T-helper 2 cell treated with Interferon-gamma antibody and Interleukin-4, amounts not matched to agents 5 μg/mL and 100 μg/mL, for 36 hours (primary cell): ENCODE measurements at regions not wholly inside any gene's neighbourhood (a gene's known extent, or its start where the extent isn't known, plus 50 kb on each side); places are given as distances from the start of the nearest gene placed in this dataset.

Experiments
- DNase-seq: peaks from one replicate; pipeline ENCODE4 v3.0.0; 2021; ENCODE audit warnings: low spot score
- H3K27ac Mint-ChIP-seq: one replicate; pipeline ENCODE4 v1.8.0; 2021; ENCODE audit warnings: mild to moderate bottlenecking, mixed read lengths
- H3K27me3 Mint-ChIP-seq: one replicate; pipeline ENCODE4 v1.8.0; 2021; ENCODE audit warnings: low read depth, mixed read lengths
- H3K36me3 Mint-ChIP-seq: one replicate; pipeline ENCODE4 v1.8.0; 2021; ENCODE audit warnings: low read depth, mixed read lengths
- H3K4me1 Mint-ChIP-seq: one replicate; pipeline ENCODE4 v1.8.0; 2021; ENCODE audit warnings: low read depth, mixed read lengths
- H3K4me3 Mint-ChIP-seq: one replicate; pipeline ENCODE4 v1.8.0; 2022; ENCODE audit warnings: mild to moderate bottlenecking, moderate library complexity, mixed read lengths
- H3K9me3 Mint-ChIP-seq: one replicate; pipeline ENCODE4 v1.8.0; 2021; ENCODE audit warnings: mixed read lengths

GRCh38 chr5:109917154-109917546, 227.4 kb downstream of the MAN2A1 start:
- Mint-ChIP-seq H3K4me1 (peaks cover 5% of the 10 kb centered on the region), H3K36me3 (no peaks in the 10 kb centered on the region), H3K4me3 (no peak overlapping the region), H3K27me3 (no peaks in the 10 kb centered on the region), H3K9me3 (no peaks in the 10 kb centered on the region), H3K27ac (no peak overlapping the region)
- no peak for DNase-seq

- no peak for DNase-seq
- H3K27ac Mint-ChIP-seq: no peak overlapping the region
- peaks cover 5% of the 10 kb centered on the region for H3K4me1 Mint-ChIP-seq
- no peak overlapping the region for H3K4me3 Mint-ChIP-seq
- no peaks in the 10 kb centered on the region for H3K36me3 Mint-ChIP-seq
- no peaks in the 10 kb centered on the region for H3K9me3 Mint-ChIP-seq
- H3K27me3 Mint-ChIP-seq: no peaks in the 10 kb centered on the region
Observed at GRCh38 chr5:109917966-109918365, 228.2 kb downstream of the MAN2A1 start.

GRCh38 chr5:109920736-109921135, 231.0 kb downstream of the MAN2A1 start:
- Mint-ChIP-seq H3K4me3 (no peak overlapping the region), H3K36me3 (peaks cover 1% of the 10 kb centered on the region), H3K27ac (no peak overlapping the region), H3K27me3 (no peaks in the 10 kb centered on the region), H3K4me1 (peaks cover 5% of the 10 kb centered on the region), H3K9me3 (no peaks in the 10 kb centered on the region)
- no peak for DNase-seq

GRCh38 chr5:109921735-109922380, 232.1 kb downstream of the MAN2A1 start:
- no peaks in the 10 kb centered on the region for H3K27me3 Mint-ChIP-seq
- H3K27ac Mint-ChIP-seq: peak overlapping the region; percentile 72
- DNase-seq: no peak
- peaks cover 5% of the 10 kb centered on the region for H3K4me1 Mint-ChIP-seq
- peak overlapping the region; percentile 61 for H3K4me3 Mint-ChIP-seq
- H3K36me3 Mint-ChIP-seq: peaks cover 1% of the 10 kb centered on the region
- H3K9me3 Mint-ChIP-seq: no peaks in the 10 kb centered on the region

GRCh38 chr5:109922381-109922995, 232.8 kb downstream of the MAN2A1 start:
- Mint-ChIP-seq H3K27ac (peak overlapping the region; percentile 72), H3K27me3 (no peaks in the 10 kb centered on the region), H3K4me3 (peak overlapping the region; percentile 34), H3K36me3 (peaks cover 1% of the 10 kb centered on the region), H3K9me3 (no peaks in the 10 kb centered on the region), H3K4me1 (peaks cover 5% of the 10 kb centered on the region)
- DNase-seq: no peak

- Mint-ChIP-seq H3K4me1 (peaks cover 5% of the 10 kb centered on the region), H3K4me3 (no peak overlapping the region)
- DNase-seq: no peak
Observed at GRCh38 chr5:109923205-109923604, 233.5 kb downstream of the MAN2A1 start.

GRCh38 chr5:109924237-109925107, 234.7 kb downstream of the MAN2A1 start:
- Mint-ChIP-seq H3K27ac (no peak overlapping the region), H3K27me3 (no peaks in the 10 kb centered on the region), H3K9me3 (no peaks in the 10 kb centered on the region), H3K4me1 (peaks cover 5% of the 10 kb centered on the region), H3K4me3 (no peak overlapping the region), H3K36me3 (peaks cover 1% of the 10 kb centered on the region)
- DNase-seq: no peak

More at GRCh38 chr5:109923205-109923604, 233.5 kb downstream of the MAN2A1 start:
- Mint-ChIP-seq H3K27me3 (no peaks in the 10 kb centered on the region), H3K36me3 (peaks cover 1% of the 10 kb centered on the region), H3K27ac (no peak overlapping the region), H3K9me3 (no peaks in the 10 kb centered on the region)

- H3K4me1 Mint-ChIP-seq: no peaks in the 10 kb centered on the region
Observed at GRCh38 chr5:109927639-109928038, 237.9 kb downstream of the MAN2A1 start.

GRCh38 chr5:109928046-109928445, 238.3 kb downstream of the MAN2A1 start:
- no peaks in the 10 kb centered on the region for H3K27me3 Mint-ChIP-seq
- H3K36me3 Mint-ChIP-seq: peaks cover 1% of the 10 kb centered on the region
- no peak for DNase-seq
- no peaks in the 10 kb centered on the region for H3K9me3 Mint-ChIP-seq
- no peak overlapping the region for H3K27ac Mint-ChIP-seq
- no peaks in the 10 kb centered on the region for H3K4me1 Mint-ChIP-seq
- no peak overlapping the region for H3K4me3 Mint-ChIP-seq

More at GRCh38 chr5:109927639-109928038, 237.9 kb downstream of the MAN2A1 start:
- DNase-seq: no peak
- H3K27ac Mint-ChIP-seq: no peak overlapping the region
- H3K9me3 Mint-ChIP-seq: no peaks in the 10 kb centered on the region
- peaks cover 1% of the 10 kb centered on the region for H3K36me3 Mint-ChIP-seq
- no peak overlapping the region for H3K4me3 Mint-ChIP-seq
- H3K27me3 Mint-ChIP-seq: no peaks in the 10 kb centered on the region

- H3K27ac Mint-ChIP-seq: no peak overlapping the region
- no peak overlapping the region for H3K4me3 Mint-ChIP-seq
- H3K27me3 Mint-ChIP-seq: no peaks in the 10 kb centered on the region
- no peaks in the 10 kb centered on the region for H3K4me1 Mint-ChIP-seq
- no peak for DNase-seq
- H3K9me3 Mint-ChIP-seq: no peaks in the 10 kb centered on the region
- H3K36me3 Mint-ChIP-seq: peaks cover 1% of the 10 kb centered on the region
Observed at GRCh38 chr5:109928811-109929210, 239.1 kb downstream of the MAN2A1 start.

- no peak overlapping the region for H3K27ac Mint-ChIP-seq
- H3K36me3 Mint-ChIP-seq: peaks cover 1% of the 10 kb centered on the region
- H3K27me3 Mint-ChIP-seq: no peaks in the 10 kb centered on the region
- no peaks in the 10 kb centered on the region for H3K4me1 Mint-ChIP-seq
- no peak overlapping the region for H3K4me3 Mint-ChIP-seq
- no peaks in the 10 kb centered on the region for H3K9me3 Mint-ChIP-seq
- no peak for DNase-seq
Observed at GRCh38 chr5:109929376-109929775, 239.6 kb downstream of the MAN2A1 start.

GRCh38 chr5:109929911-109930310, 240.2 kb downstream of the MAN2A1 start:
- H3K27me3 Mint-ChIP-seq: no peaks in the 10 kb centered on the region
- DNase-seq: no peak
- H3K4me3 Mint-ChIP-seq: no peak overlapping the region
- H3K27ac Mint-ChIP-seq: no peak overlapping the region
- H3K36me3 Mint-ChIP-seq: peaks cover 1% of the 10 kb centered on the region
- H3K9me3 Mint-ChIP-seq: no peaks in the 10 kb centered on the region
- no peaks in the 10 kb centered on the region for H3K4me1 Mint-ChIP-seq

GRCh38 chr5:109931049-109931780, 241.5 kb downstream of the MAN2A1 start:
- H3K27ac Mint-ChIP-seq: no peak overlapping the region
- H3K4me3 Mint-ChIP-seq: no peak overlapping the region
- no peak for DNase-seq
- no peaks in the 10 kb centered on the region for H3K36me3 Mint-ChIP-seq
- H3K9me3 Mint-ChIP-seq: no peaks in the 10 kb centered on the region
- no peaks in the 10 kb centered on the region for H3K4me1 Mint-ChIP-seq
- H3K27me3 Mint-ChIP-seq: no peaks in the 10 kb centered on the region
